Hepatocyte (in vitro differentiated cells): ENCODE measurements at regions not wholly inside any gene's neighbourhood (a gene's known extent, or its start where the extent isn't known, plus 50 kb on each side); places are given as distances from the start of the nearest gene placed in this dataset.

Experiments
- EZH2 ChIP-seq: fragments of 200-600 bp; sonication (generic); IDR thresholded peaks from 2 replicates; pipeline ENCODE4 v1.6.1; 2016; ENCODE audit warnings: antibody characterized with exemption, mild to moderate bottlenecking, borderline replicate concordance
- TF ChIP-seq, protein P1 (sequence below): fragments of 200-600 bp; sonication (generic); IDR thresholded peaks from 2 replicates; pipeline ENCODE4 v1.5.1; 2016; ENCODE audit warnings: antibody characterized with exemption, mild to moderate bottlenecking; ENCODE audit not compliant: poor library complexity

DNA sequence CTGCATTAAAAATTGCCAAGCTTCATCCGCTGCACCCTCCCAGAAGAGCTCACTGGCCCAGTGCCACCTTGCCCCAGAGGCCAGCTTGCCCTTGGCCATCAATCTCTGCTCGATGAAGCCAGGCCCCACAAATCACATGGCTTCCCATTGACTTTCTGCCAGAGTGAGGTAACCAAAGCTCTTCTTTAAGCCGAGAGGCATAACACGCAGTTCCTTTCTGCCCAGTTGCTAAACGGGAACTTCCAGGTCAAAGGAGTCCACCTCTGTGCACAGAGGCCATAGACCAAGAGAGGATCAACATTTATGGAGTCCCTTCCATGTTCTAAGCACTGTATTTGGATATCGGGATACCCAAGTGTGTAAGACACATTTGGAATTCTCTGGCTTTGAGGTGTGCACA, 208.8 kb downstream of the KIF4B start:
- TF ChIP-seq, protein P1, sequence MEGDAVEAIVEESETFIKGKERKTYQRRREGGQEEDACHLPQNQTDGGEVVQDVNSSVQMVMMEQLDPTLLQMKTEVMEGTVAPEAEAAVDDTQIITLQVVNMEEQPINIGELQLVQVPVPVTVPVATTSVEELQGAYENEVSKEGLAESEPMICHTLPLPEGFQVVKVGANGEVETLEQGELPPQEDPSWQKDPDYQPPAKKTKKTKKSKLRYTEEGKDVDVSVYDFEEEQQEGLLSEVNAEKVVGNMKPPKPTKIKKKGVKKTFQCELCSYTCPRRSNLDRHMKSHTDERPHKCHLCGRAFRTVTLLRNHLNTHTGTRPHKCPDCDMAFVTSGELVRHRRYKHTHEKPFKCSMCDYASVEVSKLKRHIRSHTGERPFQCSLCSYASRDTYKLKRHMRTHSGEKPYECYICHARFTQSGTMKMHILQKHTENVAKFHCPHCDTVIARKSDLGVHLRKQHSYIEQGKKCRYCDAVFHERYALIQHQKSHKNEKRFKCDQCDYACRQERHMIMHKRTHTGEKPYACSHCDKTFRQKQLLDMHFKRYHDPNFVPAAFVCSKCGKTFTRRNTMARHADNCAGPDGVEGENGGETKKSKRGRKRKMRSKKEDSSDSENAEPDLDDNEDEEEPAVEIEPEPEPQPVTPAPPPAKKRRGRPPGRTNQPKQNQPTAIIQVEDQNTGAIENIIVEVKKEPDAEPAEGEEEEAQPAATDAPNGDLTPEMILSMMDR: no peak
- TF ChIP-seq EZH2: no peak
